Ramos (cell line): ENCODE measurements at regions not wholly inside any gene's neighbourhood (a gene's known extent, or its start where the extent isn't known, plus 50 kb on each side); places are given as distances from the start of the nearest gene placed in this dataset.

Source experiments
- in situ Hi-C: fragments of 300-500 bp; cut with MboI; formaldehyde crosslinking; loops from one replicate; pipeline ENCODE4 v1.14.3; 2022; ENCODE audit warnings: low sequenced_read_pairs; ENCODE audit not compliant: unreplicated experiment

GRCh38 chr5:87997662-87998061, 271.0 kb downstream of the TMEM161B start:
- in situ Hi-C loops = no loop called here

GRCh38 chr5:87966213-87966612, 302.4 kb downstream of the TMEM161B start:
- in situ Hi-C loops = no loop called here

GRCh38 chr5:87954121-87954520, 314.5 kb downstream of the TMEM161B start:
- in situ Hi-C loops = no loop called here

GRCh38 chr5:87951661-87952060, 317.0 kb downstream of the TMEM161B start:
- in situ Hi-C loops = no loop called here

- in situ Hi-C loops = no loop called here
Observed at GRCh38 chr5:87949676-87950631, 318.7 kb downstream of the TMEM161B start.

GRCh38 chr5:87948486-87948885, 320.2 kb downstream of the TMEM161B start:
- in situ Hi-C loops = no loop called here

GRCh38 chr5:87946271-87946670, 322.4 kb downstream of the TMEM161B start:
- in situ Hi-C loops = no loop called here

- in situ Hi-C loops = no loop called here
Observed at GRCh38 chr5:87945286-87945650, 323.4 kb downstream of the TMEM161B start.

- in situ Hi-C loops = no loop called here
Observed at GRCh38 chr5:87944553-87945285, 323.9 kb downstream of the TMEM161B start.

GRCh38 chr5:87940775-87941174, 327.9 kb downstream of the TMEM161B start:
- in situ Hi-C loops = no loop called here

GRCh38 chr5:87936667-87937066, 332.0 kb downstream of the TMEM161B start:
- in situ Hi-C loops = no loop called here

- in situ Hi-C loops = no loop called here
Observed at GRCh38 chr5:87924436-87924835, 344.2 kb downstream of the TMEM161B start.

GRCh38 chr5:87916320-87916719, 352.3 kb downstream of the TMEM161B start:
- in situ Hi-C loops = no loop called here

- in situ Hi-C loops = no loop called here
Observed at GRCh38 chr5:87912419-87912818, 356.2 kb downstream of the TMEM161B start.

GRCh38 chr5:87909382-87909781, 359.3 kb downstream of the TMEM161B start:
- in situ Hi-C loops = no loop called here

- in situ Hi-C loops = no loop called here
Observed at GRCh38 chr5:87906962-87907361, 361.7 kb downstream of the TMEM161B start.

GRCh38 chr5:87900419-87900818, 368.2 kb downstream of the TMEM161B start:
- in situ Hi-C loops = no loop called here

- in situ Hi-C loops = no loop called here
Observed at GRCh38 chr5:87899721-87900131, 368.9 kb downstream of the TMEM161B start.

GRCh38 chr5:87899208-87899661, 369.4 kb downstream of the TMEM161B start:
- in situ Hi-C loops = no loop called here

- in situ Hi-C loops = no loop called here
Observed at GRCh38 chr5:87898574-87898973, 370.1 kb downstream of the TMEM161B start.

- in situ Hi-C loops = no loop called here
Observed at GRCh38 chr5:87888139-87888538, 380.5 kb downstream of the TMEM161B start.
